MM.1S (cell line): ENCODE measurements at regions not wholly inside any gene's neighbourhood (a gene's known extent, or its start where the extent isn't known, plus 50 kb on each side); places are given as distances from the start of the nearest gene placed in this dataset.

Experiments
- CTCF ChIP-seq: fragments of 300-600 bp; sonication (generic); IDR thresholded peaks from 2 replicates; pipeline ENCODE4 v1.5.1; 2016; ENCODE audit warnings: antibody characterized with exemption, low read length, mixed read lengths
- EZH2 ChIP-seq: fragments of 300-600 bp; sonication (generic); optimal IDR thresholded peaks from 2 replicates; pipeline ENCODE3; 2017; ENCODE audit warnings: low read depth, mild to moderate bottlenecking, antibody characterized with exemption, low read length, mixed read lengths
- EZH2phosphoT487 ChIP-seq: fragments of 300-600 bp; sonication (generic); IDR thresholded peaks from 2 replicates; pipeline ENCODE4 v1.6.1; 2018; ENCODE audit warnings: antibody characterized with exemption, low read length

- no peak for TF ChIP-seq EZH2
- no peak for TF ChIP-seq CTCF
- no peak for TF ChIP-seq EZH2phosphoT487
These were observed 947.4 kb downstream of the LRFN5 start for GRCh38 chr14:42554091-42554490.
